Endothelial cell (in vitro differentiated cells): ENCODE measurements at regions not wholly inside any gene's neighbourhood (a gene's known extent, or its start where the extent isn't known, plus 50 kb on each side); places are given as distances from the start of the nearest gene placed in this dataset.
A peak's percentile ranks its signal among the peaks of the same experiment; 100 is the strongest.

ENCODE experiments used
- DNase-seq: peaks from one replicate; pipeline ENCODE4 v3.0.0; 2021; ENCODE audit warnings: low spot score
- H3K27ac Mint-ChIP-seq: one replicate; pipeline ENCODE4 v1.8.0; 2021; ENCODE audit warnings: mixed read lengths, inconsistent platforms; ENCODE audit not compliant: unreplicated experiment
- H3K27me3 Mint-ChIP-seq: one replicate; pipeline ENCODE4 v1.8.0; 2021; ENCODE audit warnings: mild to moderate bottlenecking, moderate library complexity, mixed read lengths, inconsistent platforms; ENCODE audit not compliant: unreplicated experiment
- H3K36me3 Mint-ChIP-seq: one replicate; pipeline ENCODE4 v1.8.0; 2021; ENCODE audit warnings: mild to moderate bottlenecking, low read depth, mixed read lengths, inconsistent platforms; ENCODE audit not compliant: unreplicated experiment
- H3K4me1 Mint-ChIP-seq: one replicate; pipeline ENCODE4 v1.8.0; 2021; ENCODE audit warnings: mild to moderate bottlenecking, mixed read lengths, inconsistent platforms; ENCODE audit not compliant: unreplicated experiment
- H3K4me3 Mint-ChIP-seq: one replicate; pipeline ENCODE4 v1.8.0; 2021; ENCODE audit warnings: mild to moderate bottlenecking, mixed read lengths, inconsistent platforms; ENCODE audit not compliant: unreplicated experiment
- H3K9me3 Mint-ChIP-seq: one replicate; pipeline ENCODE4 v1.8.0; 2021; ENCODE audit warnings: mixed read lengths, inconsistent platforms; ENCODE audit not compliant: unreplicated experiment
- CTCF ChIP-seq: fragments of 200-600 bp; sonication (generic); IDR thresholded peaks from one replicate; pipeline ENCODE4 v1.5.0; 2021; ENCODE audit warnings: antibody characterized with exemption; ENCODE audit not compliant: unreplicated experiment

GRCh38 chr13:106701771-106702341 lies 133.9 kb upstream of the ARGLU1 start:
- Mint-ChIP-seq H3K36me3 (no peaks in the 10 kb centered on the region), H3K27me3 (peaks cover 4% of the 10 kb centered on the region), H3K4me3 (no peak overlapping the region), H3K27ac (peak overlapping the region; percentile 55), H3K4me1 (peaks cover 44% of the 10 kb centered on the region), H3K9me3 (no peaks in the 10 kb centered on the region)
- TF ChIP-seq CTCF, result no peak
- DNase-seq, result no peak

- Mint-ChIP-seq H3K36me3 (no peaks in the 10 kb centered on the region), H3K4me1 (peaks cover 40% of the 10 kb centered on the region), H3K27me3 (peaks cover 4% of the 10 kb centered on the region), H3K27ac (peak overlapping the region; percentile 28), H3K9me3 (no peaks in the 10 kb centered on the region), H3K4me3 (no peak overlapping the region)
- TF ChIP-seq CTCF, result no peak
- DNase-seq, result no peak
These were observed 132.5 kb upstream of the ARGLU1 start for GRCh38 chr13:106700439-106700838.

DNA sequence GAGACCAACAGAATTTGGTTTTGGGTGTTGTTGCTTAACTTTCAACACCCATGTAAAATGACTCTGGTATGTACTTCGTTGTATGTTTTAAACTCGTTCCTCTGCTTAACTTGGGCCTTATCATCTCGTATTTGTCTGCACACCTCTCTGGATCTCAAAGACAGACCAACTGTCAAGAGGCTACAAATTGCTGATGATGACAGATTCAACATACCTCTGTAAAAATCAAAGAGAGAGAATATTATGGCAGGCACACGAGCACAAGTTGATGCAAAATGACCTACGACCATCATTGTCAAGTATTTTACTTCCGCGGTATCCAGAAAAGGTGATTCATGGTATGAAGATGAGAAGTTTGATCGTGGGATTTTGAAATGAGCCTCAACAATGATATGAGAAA lies 132.1 kb upstream of the ARGLU1 start:
- H3K4me3 Mint-ChIP-seq, result no peak overlapping the region
- no peaks in the 10 kb centered on the region for H3K9me3 Mint-ChIP-seq
- no peaks in the 10 kb centered on the region for H3K36me3 Mint-ChIP-seq
- peak overlapping the region; percentile 28 for H3K27ac Mint-ChIP-seq
- no peak for DNase-seq
- H3K27me3 Mint-ChIP-seq, result peaks cover 4% of the 10 kb centered on the region
- peaks cover 36% of the 10 kb centered on the region for H3K4me1 Mint-ChIP-seq
- TF ChIP-seq CTCF, result no peak

DNA sequence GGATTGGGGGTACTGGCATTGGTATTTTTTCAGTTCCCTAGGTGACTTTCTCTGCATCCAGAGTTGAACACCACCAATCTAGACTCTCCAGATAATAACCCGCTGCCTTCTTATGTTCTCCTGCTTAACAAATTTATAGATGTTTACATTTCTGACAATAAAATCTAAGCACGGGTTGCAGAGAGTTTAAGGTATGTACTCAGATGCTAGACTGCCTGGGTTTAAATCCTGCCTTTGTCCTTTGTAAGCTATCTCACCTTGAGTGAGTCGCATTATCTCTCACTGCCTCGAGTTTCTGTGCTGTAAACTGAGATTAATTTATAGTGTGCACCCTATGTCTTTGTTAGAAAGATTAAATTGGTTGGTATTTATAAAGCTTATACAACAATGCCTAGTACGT lies 131.4 kb upstream of the ARGLU1 start:
- no peaks in the 10 kb centered on the region for H3K36me3 Mint-ChIP-seq
- H3K9me3 Mint-ChIP-seq, result no peaks in the 10 kb centered on the region
- H3K27ac Mint-ChIP-seq, result no peak overlapping the region
- no peak for TF ChIP-seq CTCF
- no peak overlapping the region for H3K4me3 Mint-ChIP-seq
- H3K4me1 Mint-ChIP-seq, result peaks cover 29% of the 10 kb centered on the region
- no peak for DNase-seq
- peaks cover 4% of the 10 kb centered on the region for H3K27me3 Mint-ChIP-seq

GRCh38 chr13:106696719-106697118 lies 128.8 kb upstream of the ARGLU1 start:
- no peak for TF ChIP-seq CTCF
- DNase-seq, result no peak
- no peaks in the 10 kb centered on the region for H3K9me3 Mint-ChIP-seq
- no peak overlapping the region for H3K27ac Mint-ChIP-seq
- no peak overlapping the region for H3K4me3 Mint-ChIP-seq
- H3K4me1 Mint-ChIP-seq, result peaks cover 15% of the 10 kb centered on the region
- H3K36me3 Mint-ChIP-seq, result no peaks in the 10 kb centered on the region
- peaks cover 2% of the 10 kb centered on the region for H3K27me3 Mint-ChIP-seq
